Keratinocyte (primary cell): ENCODE measurements at regions not wholly inside any gene's neighbourhood (a gene's known extent, or its start where the extent isn't known, plus 50 kb on each side); places are given as distances from the start of the nearest gene placed in this dataset.

Experiments
- DNase-seq: peaks from one replicate; pipeline ENCODE4 v3.0.0-alpha.2; 2011; ENCODE audit warnings: low read depth, missing footprints, low spot score
- FAIRE-seq: peaks from 2 replicates; lab custom pipeline; 2011; peaks lifted over from hg19 to GRCh38; lab: Jason Lieb, UNC
- H2AFZ ChIP-seq: 2 replicates; pipeline ENCODE4 v1.6.0; 2012; ENCODE audit warnings: low read length, control low read depth, inconsistent platforms; ENCODE audit not compliant: control insufficient read depth
- H3K27ac ChIP-seq: 2 replicates; pipeline ENCODE4 v1.5.1; 2011; ENCODE audit warnings: low read length; ENCODE audit not compliant: control insufficient read depth, insufficient read depth
- H3K27me3 ChIP-seq: 3 replicates; pipeline ENCODE4 v1.6.0; 2011; ENCODE audit warnings: low read length; ENCODE audit not compliant: control insufficient read depth, insufficient read depth; ENCODE audit errors: extremely low read depth
- H3K36me3 ChIP-seq, 2 experiments: 2 replicates in 1 of 2; 3 replicates in 1 of 2; pipeline ENCODE4 v1.5.1; 2011; ENCODE audit warnings: low read length in 2 of 2, mild to moderate bottlenecking in 1 of 2; ENCODE audit not compliant: control insufficient read depth in 2 of 2, insufficient read depth in 2 of 2; ENCODE audit errors: extremely low read depth in 1 of 2
- H3K4me1 ChIP-seq: 3 replicates; pipeline ENCODE4 v1.5.1; 2011; ENCODE audit warnings: low read length; ENCODE audit not compliant: control insufficient read depth, insufficient read depth; ENCODE audit errors: extremely low read depth
- H3K4me2 ChIP-seq: 3 replicates; pipeline ENCODE4 v1.6.0; 2011; ENCODE audit warnings: low read depth, low read length; ENCODE audit not compliant: control insufficient read depth, insufficient read depth; ENCODE audit errors: extremely low read depth
- H3K4me3 ChIP-seq, 3 experiments: fragments of 200-600 bp in 1 of 3; sonication (generic) in 1 of 3; 2 replicates in 2 of 3; 3 replicates in 1 of 3; pipeline ENCODE4 v1.5.1; 2011 to 2016; ENCODE audit warnings: low read length in 3 of 3, mild to moderate bottlenecking in 3 of 3, control low read depth in 2 of 3, inconsistent platforms in 1 of 3, low read depth in 1 of 3, mixed read lengths in 1 of 3, mixed run types in 1 of 3, moderate library complexity in 1 of 3; ENCODE audit not compliant: control insufficient read depth in 2 of 3, insufficient read depth in 2 of 3; ENCODE audit errors: extremely low read depth in 1 of 3
- H3K79me2 ChIP-seq: 2 replicates; pipeline ENCODE4 v1.6.0; 2012; ENCODE audit warnings: low read length; ENCODE audit not compliant: control insufficient read depth, insufficient read depth
- H3K9ac ChIP-seq: 3 replicates; pipeline ENCODE4 v1.6.0; 2011; ENCODE audit warnings: low read length; ENCODE audit not compliant: control insufficient read depth, insufficient read depth; ENCODE audit errors: extremely low read depth
- H3K9me1 ChIP-seq: 3 replicates; pipeline ENCODE4 v1.6.0; 2011; ENCODE audit warnings: low read length; ENCODE audit not compliant: control insufficient read depth, insufficient read depth; ENCODE audit errors: extremely low read depth
- H3K9me3 ChIP-seq: 2 replicates; pipeline ENCODE4 v1.5.1; 2012; ENCODE audit warnings: low read depth, low read length; ENCODE audit not compliant: control insufficient read depth
- H4K20me1 ChIP-seq: 3 replicates; pipeline ENCODE4 v1.6.0; 2011; ENCODE audit warnings: low read length; ENCODE audit not compliant: control insufficient read depth, insufficient read depth; ENCODE audit errors: extremely low read depth
- CTCF ChIP-seq, 3 experiments: IDR thresholded peaks in 1 of 3; conservative IDR thresholded peaks in 1 of 3; optimal IDR thresholded peaks in 1 of 3; 2 replicates in 2 of 3; 3 replicates in 1 of 3; pipeline versions ENCODE3 to v1.5.1; 2011; ENCODE audit warnings: low read length in 3 of 3, mild to moderate bottlenecking in 3 of 3, moderate library complexity in 2 of 3, control low read depth in 1 of 3, inconsistent platforms in 1 of 3; ENCODE audit not compliant: insufficient read depth in 2 of 3; ENCODE audit errors: extremely low read depth in 1 of 3
- EZH2 ChIP-seq: IDR thresholded peaks from one replicate; pipeline ENCODE4 v1.6.1; 2012; ENCODE audit warnings: inconsistent platforms, mild to moderate bottlenecking, low read length, moderate library complexity
- dilution Hi-C: fragments of 300-500 bp; cut with MboI; formaldehyde crosslinking; loops from one replicate; pipeline ENCODE4 v1.7.0; 2020; ENCODE audit warnings: low sequenced_read_pairs; ENCODE audit not compliant: extremely low pct_ligation_motif_present

- Histone ChIP-seq H3K27me3 (no peaks in the 10 kb centered on the region), H3K9ac (no peak overlapping the region), H3K9me3 (no peaks in the 10 kb centered on the region), H3K4me2 (no peak overlapping the region), H3K79me2 (no peaks in the 10 kb centered on the region), H3K4me1 (no peaks in the 10 kb centered on the region), H4K20me1 (no peaks in the 10 kb centered on the region), H3K27ac (no peak overlapping the region), H3K36me3 (no peaks in the 10 kb centered on the region), H2AFZ (no peak overlapping the region), H3K9me1 (no peaks in the 10 kb centered on the region), H3K4me3 (no peak overlapping the region)
- no peak for TF ChIP-seq CTCF (optimal IDR thresholded peaks at IDR 0.05 in 1 of 3, IDR thresholded peaks at IDR 0.05 in 1 of 3, conservative IDR thresholded peaks at IDR 0.05 in 1 of 3; ENCODE audit: extremely low read depth in 1 of 3, insufficient read depth in 2 of 3, low read length in 3 of 3)
- TF ChIP-seq EZH2 = no peak
- dilution Hi-C loops = no loop called here
- FAIRE-seq (no peak), DNase-seq (no peak)
These were observed 120.0 kb downstream of the CCNA1 start for GRCh38 chr13:36552334-36552733.

- H3K79me2 ChIP-seq = no peaks in the 10 kb centered on the region
- dilution Hi-C loops = no loop called here
- DNase-seq (no peak), FAIRE-seq (no peak)
- TF ChIP-seq CTCF (optimal IDR thresholded peaks at IDR 0.05 in 1 of 3, IDR thresholded peaks at IDR 0.05 in 1 of 3, conservative IDR thresholded peaks at IDR 0.05 in 1 of 3; ENCODE audit: extremely low read depth in 1 of 3, insufficient read depth in 2 of 3, low read length in 3 of 3) (no peak), EZH2 (no peak)
- no peak overlapping the region for H3K9ac ChIP-seq
- no peak overlapping the region for H3K4me2 ChIP-seq
- no peaks in the 10 kb centered on the region for H3K9me3 ChIP-seq
- H3K27me3 ChIP-seq = no peaks in the 10 kb centered on the region
- no peaks in the 10 kb centered on the region for H3K4me1 ChIP-seq
- no peak overlapping the region for H3K4me3 ChIP-seq
- H3K27ac ChIP-seq = no peak overlapping the region
- H3K36me3 ChIP-seq = no peaks in the 10 kb centered on the region
- no peak overlapping the region for H2AFZ ChIP-seq
- no peaks in the 10 kb centered on the region for H4K20me1 ChIP-seq
- H3K9me1 ChIP-seq = no peaks in the 10 kb centered on the region
These were observed 120.3 kb upstream of the SERTM1 start for GRCh38 chr13:36553491-36553890.
